ENCODE measurements at regions not wholly inside any gene's neighbourhood (a gene's known extent, or its start where the extent isn't known, plus 50 kb on each side); places are given as distances from the start of the nearest gene placed in this dataset.
"Not testable (repeated sequence)": the region's sequence is repeated elsewhere in the genome, so short reads cannot be mapped to it uniquely, and the experiment has no call there.

GRCh38 chr13:38283346-38283745 is 66.3 kb upstream of the UFM1 start:
- intact Hi-C loops (cut with DNase I), result no loop called here
- DNase-seq, result no peak

- DNase-seq, result no peak
Observed at GRCh38 chr13:38265132-38265497, 84.5 kb upstream of the UFM1 start.

GRCh38 chr13:38264363-38265131 is 85.1 kb upstream of the UFM1 start:
- peak in 1 of 10 donors; percentile 68 for DNase-seq
- intact Hi-C loops (cut with DNase I), result no loop called here

More at GRCh38 chr13:38265132-38265497, 84.5 kb upstream of the UFM1 start:
- intact Hi-C loops (cut with DNase I), result no loop called here

- DNase-seq, result no peak
- intact Hi-C loops (cut with DNase I), result no loop called here
Observed at GRCh38 chr13:38262211-38262610, 87.4 kb upstream of the UFM1 start.

- DNase-seq, result no peak
- intact Hi-C loops (cut with DNase I), result no loop called here
Observed at GRCh38 chr13:38255600-38255999, 94.1 kb upstream of the UFM1 start.

GRCh38 chr13:38239874-38240273 is 109.8 kb upstream of the UFM1 start:
- intact Hi-C loops (cut with DNase I), result no loop called here
- DNase-seq, result no peak

GRCh38 chr13:38228322-38228721 is 121.3 kb upstream of the UFM1 start:
- no peak for DNase-seq
- intact Hi-C loops (cut with DNase I), result no loop called here

GRCh38 chr13:38226496-38226895 is 123.2 kb upstream of the UFM1 start:
- intact Hi-C loops (cut with DNase I), result no loop called here
- DNase-seq, result no peak

- no peak for DNase-seq
- intact Hi-C loops (cut with DNase I), result no loop called here
Observed at GRCh38 chr13:38223089-38223488, 126.6 kb upstream of the UFM1 start.

GRCh38 chr13:38221120-38221519 is 128.5 kb upstream of the UFM1 start:
- DNase-seq, result not testable (repeated sequence)

GRCh38 chr13:38216181-38216580 is 133.5 kb upstream of the UFM1 start:
- intact Hi-C loops (cut with DNase I), result no loop called here
- no peak for DNase-seq

More at GRCh38 chr13:38221120-38221519, 128.5 kb upstream of the UFM1 start:
- intact Hi-C loops (cut with DNase I), result not testable (repeated sequence)

GRCh38 chr13:38213314-38213713 is 136.3 kb upstream of the UFM1 start:
- DNase-seq, result no peak
- intact Hi-C loops (cut with DNase I), result no loop called here

GRCh38 chr13:38210928-38211596 is 138.6 kb upstream of the UFM1 start:
- no peak for DNase-seq
- intact Hi-C loops (cut with DNase I), result no loop called here

GRCh38 chr13:38204556-38204955 is 145.1 kb upstream of the UFM1 start:
- intact Hi-C loops (cut with DNase I), result no loop called here
- no peak for DNase-seq

GRCh38 chr13:38202740-38203139 is 146.9 kb upstream of the UFM1 start:
- no peak for DNase-seq
- intact Hi-C loops (cut with DNase I), result no loop called here

- intact Hi-C loops (cut with DNase I), result no loop called here
- no peak for DNase-seq
Observed at GRCh38 chr13:38191016-38191415, 158.6 kb upstream of the UFM1 start.

GRCh38 chr13:38180670-38181069 is 169.0 kb upstream of the UFM1 start:
- no peak for DNase-seq
- intact Hi-C loops (cut with DNase I), result no loop called here

- intact Hi-C loops (cut with DNase I), result no loop called here
Observed at GRCh38 chr13:38180126-38180525, 169.5 kb upstream of the UFM1 start.

GRCh38 chr13:38176664-38177063 is 173.0 kb upstream of the UFM1 start:
- DNase-seq, result no peak
- intact Hi-C loops (cut with DNase I), result no loop called here

More at GRCh38 chr13:38180126-38180525, 169.5 kb upstream of the UFM1 start:
- no peak for DNase-seq

- no peak for DNase-seq
- intact Hi-C loops (cut with DNase I), result no loop called here
Observed at GRCh38 chr13:38173403-38173802, 176.2 kb upstream of the UFM1 start.

- DNase-seq, result no peak
- intact Hi-C loops (cut with DNase I), result no loop called here
Observed at GRCh38 chr13:38167164-38167822, 182.4 kb upstream of the UFM1 start.

- intact Hi-C loops (cut with DNase I), result no loop called here
Observed at GRCh38 chr13:38166116-38166515, 183.5 kb upstream of the UFM1 start.

More at GRCh38 chr13:38166116-38166515, 183.5 kb upstream of the UFM1 start:
- no peak for DNase-seq
